ENCODE measurements at regions not wholly inside any gene's neighbourhood (a gene's known extent, or its start where the extent isn't known, plus 50 kb on each side); places are given as distances from the start of the nearest gene placed in this dataset.

GRCh38 chr3:94259291-94259690, 196.4 kb downstream of the NSUN3 start:
- H3K9me3 ChIP-seq (ENCODE audit: low read length) = no peaks in the 10 kb centered on the region
- H3K27ac ChIP-seq (ENCODE audit: low read depth, low read length) = no peak overlapping the region
- no peaks in the 10 kb centered on the region for H3K36me3 ChIP-seq (ENCODE audit: insufficient read depth, low read length)
- H3K4me1 ChIP-seq (ENCODE audit: insufficient read depth, low read length) = no peaks in the 10 kb centered on the region
- H3K27me3 ChIP-seq (ENCODE audit: control insufficient read depth in 1 of 2, insufficient read depth in 2 of 2, low read length in 2 of 2) = no peaks in the 10 kb centered on the region
- H3K9ac ChIP-seq (ENCODE audit: low read length) = no peak overlapping the region
- no peak overlapping the region for H3K4me3 ChIP-seq (ENCODE audit: low read depth in 1 of 2, low read length in 2 of 2)

GRCh38 chr3:94269763-94270162, 206.9 kb downstream of the NSUN3 start:
- no peak overlapping the region for H3K9ac ChIP-seq (ENCODE audit: low read length)
- no peak overlapping the region for H3K4me3 ChIP-seq (ENCODE audit: low read depth in 1 of 2, low read length in 2 of 2)
- H3K27ac ChIP-seq (ENCODE audit: low read depth, low read length) = no peak overlapping the region
- no peaks in the 10 kb centered on the region for H3K9me3 ChIP-seq (ENCODE audit: low read length)
- H3K36me3 ChIP-seq (ENCODE audit: insufficient read depth, low read length) = no peaks in the 10 kb centered on the region
- no peaks in the 10 kb centered on the region for H3K4me1 ChIP-seq (ENCODE audit: insufficient read depth, low read length)
- no peaks in the 10 kb centered on the region for H3K27me3 ChIP-seq (ENCODE audit: control insufficient read depth in 1 of 2, insufficient read depth in 2 of 2, low read length in 2 of 2)

- Histone ChIP-seq H3K36me3 (ENCODE audit: insufficient read depth, low read length) (no peaks in the 10 kb centered on the region), H3K27me3 (ENCODE audit: control insufficient read depth in 1 of 2, insufficient read depth in 2 of 2, low read length in 2 of 2) (no peaks in the 10 kb centered on the region), H3K4me1 (ENCODE audit: insufficient read depth, low read length) (no peaks in the 10 kb centered on the region), H3K9ac (ENCODE audit: low read length) (no peak overlapping the region), H3K4me3 (ENCODE audit: low read depth in 1 of 2, low read length in 2 of 2) (no peak overlapping the region), H3K27ac (ENCODE audit: low read depth, low read length) (no peak overlapping the region), H3K9me3 (ENCODE audit: low read length) (no peaks in the 10 kb centered on the region)
These were observed 209.2 kb downstream of the NSUN3 start for GRCh38 chr3:94272016-94272415.

- no peaks in the 10 kb centered on the region for H3K9me3 ChIP-seq (ENCODE audit: low read length)
- no peak overlapping the region for H3K9ac ChIP-seq (ENCODE audit: low read length)
- no peaks in the 10 kb centered on the region for H3K27me3 ChIP-seq (ENCODE audit: control insufficient read depth in 1 of 2, insufficient read depth in 2 of 2, low read length in 2 of 2)
- no peak overlapping the region for H3K27ac ChIP-seq (ENCODE audit: low read depth, low read length)
- H3K4me3 ChIP-seq (ENCODE audit: low read depth in 1 of 2, low read length in 2 of 2) = no peak overlapping the region
- no peaks in the 10 kb centered on the region for H3K4me1 ChIP-seq (ENCODE audit: insufficient read depth, low read length)
- H3K36me3 ChIP-seq (ENCODE audit: insufficient read depth, low read length) = no peaks in the 10 kb centered on the region
These were observed 218.1 kb downstream of the NSUN3 start for GRCh38 chr3:94280958-94281357.

GRCh38 chr3:94285872-94286271, 223.0 kb downstream of the NSUN3 start:
- Histone ChIP-seq H3K4me3 (ENCODE audit: low read depth in 1 of 2, low read length in 2 of 2) (no peak overlapping the region), H3K36me3 (ENCODE audit: insufficient read depth, low read length) (no peaks in the 10 kb centered on the region), H3K9ac (ENCODE audit: low read length) (no peak overlapping the region), H3K27me3 (ENCODE audit: control insufficient read depth in 1 of 2, insufficient read depth in 2 of 2, low read length in 2 of 2) (no peaks in the 10 kb centered on the region), H3K27ac (ENCODE audit: low read depth, low read length) (no peak overlapping the region), H3K4me1 (ENCODE audit: insufficient read depth, low read length) (no peaks in the 10 kb centered on the region), H3K9me3 (ENCODE audit: low read length) (no peaks in the 10 kb centered on the region)

- Histone ChIP-seq H3K27me3 (ENCODE audit: control insufficient read depth in 1 of 2, insufficient read depth in 2 of 2, low read length in 2 of 2) (no peaks in the 10 kb centered on the region), H3K9me3 (ENCODE audit: low read length) (no peaks in the 10 kb centered on the region), H3K9ac (ENCODE audit: low read length) (no peak overlapping the region), H3K4me3 (ENCODE audit: low read depth in 1 of 2, low read length in 2 of 2) (no peak overlapping the region), H3K4me1 (ENCODE audit: insufficient read depth, low read length) (no peaks in the 10 kb centered on the region), H3K27ac (ENCODE audit: low read depth, low read length) (no peak overlapping the region), H3K36me3 (ENCODE audit: insufficient read depth, low read length) (no peaks in the 10 kb centered on the region)
These were observed 228.8 kb downstream of the NSUN3 start for GRCh38 chr3:94291686-94292085.

GRCh38 chr3:94292151-94292550, 229.3 kb downstream of the NSUN3 start:
- no peaks in the 10 kb centered on the region for H3K9me3 ChIP-seq (ENCODE audit: low read length)
- H3K27me3 ChIP-seq (ENCODE audit: control insufficient read depth in 1 of 2, insufficient read depth in 2 of 2, low read length in 2 of 2) = no peaks in the 10 kb centered on the region
- H3K36me3 ChIP-seq (ENCODE audit: insufficient read depth, low read length) = no peaks in the 10 kb centered on the region
- no peak overlapping the region for H3K27ac ChIP-seq (ENCODE audit: low read depth, low read length)
- no peak overlapping the region for H3K9ac ChIP-seq (ENCODE audit: low read length)
- no peaks in the 10 kb centered on the region for H3K4me1 ChIP-seq (ENCODE audit: insufficient read depth, low read length)
- no peak overlapping the region for H3K4me3 ChIP-seq (ENCODE audit: low read depth in 1 of 2, low read length in 2 of 2)

GRCh38 chr3:94293793-94294195, 230.9 kb downstream of the NSUN3 start:
- H3K27me3 ChIP-seq (ENCODE audit: control insufficient read depth in 1 of 2, insufficient read depth in 2 of 2, low read length in 2 of 2) = no peaks in the 10 kb centered on the region
- no peak overlapping the region for H3K27ac ChIP-seq (ENCODE audit: low read depth, low read length)
- no peaks in the 10 kb centered on the region for H3K4me1 ChIP-seq (ENCODE audit: insufficient read depth, low read length)
- no peaks in the 10 kb centered on the region for H3K36me3 ChIP-seq (ENCODE audit: insufficient read depth, low read length)
- H3K4me3 ChIP-seq (ENCODE audit: low read depth in 1 of 2, low read length in 2 of 2) = no peak overlapping the region
- H3K9ac ChIP-seq (ENCODE audit: low read length) = no peak overlapping the region
- no peaks in the 10 kb centered on the region for H3K9me3 ChIP-seq (ENCODE audit: low read length)

GRCh38 chr3:94294806-94295205, 231.9 kb downstream of the NSUN3 start:
- Histone ChIP-seq H3K4me3 (ENCODE audit: low read depth in 1 of 2, low read length in 2 of 2) (no peak overlapping the region), H3K9ac (ENCODE audit: low read length) (no peak overlapping the region), H3K36me3 (ENCODE audit: insufficient read depth, low read length) (no peaks in the 10 kb centered on the region)

GRCh38 chr3:94299716-94300115, 236.9 kb downstream of the NSUN3 start:
- H3K27me3 ChIP-seq (ENCODE audit: control insufficient read depth in 1 of 2, insufficient read depth in 2 of 2, low read length in 2 of 2) = no peaks in the 10 kb centered on the region
- no peaks in the 10 kb centered on the region for H3K9me3 ChIP-seq (ENCODE audit: low read length)
- H3K27ac ChIP-seq (ENCODE audit: low read depth, low read length) = no peak overlapping the region
- peaks cover 10% of the 10 kb centered on the region for H3K4me1 ChIP-seq (ENCODE audit: insufficient read depth, low read length)
- H3K36me3 ChIP-seq (ENCODE audit: insufficient read depth, low read length) = no peaks in the 10 kb centered on the region
- no peak overlapping the region for H3K4me3 ChIP-seq (ENCODE audit: low read depth in 1 of 2, low read length in 2 of 2)
- H3K9ac ChIP-seq (ENCODE audit: low read length) = no peak overlapping the region

More at GRCh38 chr3:94294806-94295205, 231.9 kb downstream of the NSUN3 start:
- H3K4me1 ChIP-seq (ENCODE audit: insufficient read depth, low read length) = no peaks in the 10 kb centered on the region
- H3K27me3 ChIP-seq (ENCODE audit: control insufficient read depth in 1 of 2, insufficient read depth in 2 of 2, low read length in 2 of 2) = no peaks in the 10 kb centered on the region
- no peak overlapping the region for H3K27ac ChIP-seq (ENCODE audit: low read depth, low read length)
- no peaks in the 10 kb centered on the region for H3K9me3 ChIP-seq (ENCODE audit: low read length)

GRCh38 chr3:94301366-94301765, 238.5 kb downstream of the NSUN3 start:
- H3K36me3 ChIP-seq (ENCODE audit: insufficient read depth, low read length) = no peaks in the 10 kb centered on the region
- no peak overlapping the region for H3K27ac ChIP-seq (ENCODE audit: low read depth, low read length)
- H3K9me3 ChIP-seq (ENCODE audit: low read length) = no peaks in the 10 kb centered on the region
- no peak overlapping the region for H3K4me3 ChIP-seq (ENCODE audit: low read depth in 1 of 2, low read length in 2 of 2)
- no peak overlapping the region for H3K9ac ChIP-seq (ENCODE audit: low read length)
- peaks cover 23% of the 10 kb centered on the region for H3K4me1 ChIP-seq (ENCODE audit: insufficient read depth, low read length)
- no peaks in the 10 kb centered on the region for H3K27me3 ChIP-seq (ENCODE audit: control insufficient read depth in 1 of 2, insufficient read depth in 2 of 2, low read length in 2 of 2)

GRCh38 chr3:94303266-94303665, 240.4 kb downstream of the NSUN3 start:
- no peaks in the 10 kb centered on the region for H3K9me3 ChIP-seq (ENCODE audit: low read length)
- H3K27ac ChIP-seq (ENCODE audit: low read depth, low read length) = no peak overlapping the region
- no peaks in the 10 kb centered on the region for H3K27me3 ChIP-seq (ENCODE audit: control insufficient read depth in 1 of 2, insufficient read depth in 2 of 2, low read length in 2 of 2)
- no peaks in the 10 kb centered on the region for H3K36me3 ChIP-seq (ENCODE audit: insufficient read depth, low read length)
- H3K9ac ChIP-seq (ENCODE audit: low read length) = no peak overlapping the region
- H3K4me1 ChIP-seq (ENCODE audit: insufficient read depth, low read length) = peaks cover 27% of the 10 kb centered on the region
- no peak overlapping the region for H3K4me3 ChIP-seq (ENCODE audit: low read depth in 1 of 2, low read length in 2 of 2)

Data from muscle layer of colon (tissue), 2 donors.